DMS153 treated with DMSO at 0.1 percent for 48 hours (cell line): ENCODE measurements at regions not wholly inside any gene's neighbourhood (a gene's known extent, or its start where the extent isn't known, plus 50 kb on each side); places are given as distances from the start of the nearest gene placed in this dataset.
"Not testable (repeated sequence)": the region's sequence is repeated elsewhere in the genome, so short reads cannot be mapped to it uniquely, and the experiment has no call there.

Experiments
- DNase-seq: peaks from one replicate; lab custom pipeline; 2025; ENCODE audit not compliant: unreplicated experiment; lab: John Stamatoyannopoulos, UW

- DNase-seq = no peak
Observed at GRCh38 chr2:14967729-14968128, 335.2 kb downstream of the LRATD1 start.

GRCh38 chr2:14975381-14975780 is 342.9 kb downstream of the LRATD1 start:
- no peak for DNase-seq

GRCh38 chr2:14977021-14977420 is 344.5 kb downstream of the LRATD1 start:
- DNase-seq = no peak

- DNase-seq = no peak
Observed at GRCh38 chr2:14978845-14979244, 346.3 kb downstream of the LRATD1 start.

- no peak for DNase-seq
Observed at GRCh38 chr2:14982790-14983189, 350.3 kb downstream of the LRATD1 start.

- DNase-seq = no peak
Observed at GRCh38 chr2:14988600-14988999, 356.1 kb downstream of the LRATD1 start.

- no peak for DNase-seq
Observed at GRCh38 chr2:14991723-14992122, 359.2 kb downstream of the LRATD1 start.

- DNase-seq = no peak
Observed at GRCh38 chr2:14994721-14995120, 362.2 kb downstream of the LRATD1 start.

- DNase-seq = no peak
Observed at GRCh38 chr2:14996351-14997014, 364.0 kb downstream of the LRATD1 start.

- DNase-seq = no peak
Observed at GRCh38 chr2:14998546-14998945, 366.0 kb downstream of the LRATD1 start.

- no peak for DNase-seq
Observed at GRCh38 chr2:14999114-14999661, 366.7 kb downstream of the LRATD1 start.

GRCh38 chr2:15002519-15002918 is 370.0 kb downstream of the LRATD1 start:
- DNase-seq = not testable (repeated sequence)

- no peak for DNase-seq
Observed at GRCh38 chr2:15006667-15007066, 374.1 kb downstream of the LRATD1 start.

GRCh38 chr2:15009681-15010080 is 377.2 kb downstream of the LRATD1 start:
- no peak for DNase-seq

GRCh38 chr2:15010346-15010745 is 377.8 kb downstream of the LRATD1 start:
- DNase-seq = no peak

GRCh38 chr2:15018814-15019213 is 386.3 kb downstream of the LRATD1 start:
- DNase-seq = no peak

- DNase-seq = no peak
Observed at GRCh38 chr2:15023221-15023620, 390.7 kb downstream of the LRATD1 start.

- no peak for DNase-seq
Observed at GRCh38 chr2:15028406-15028805, 395.9 kb downstream of the LRATD1 start.

- no peak for DNase-seq
Observed at GRCh38 chr2:15031745-15032240, 399.3 kb downstream of the LRATD1 start.

- DNase-seq = no peak
Observed at GRCh38 chr2:15034246-15034645, 401.7 kb downstream of the LRATD1 start.

GRCh38 chr2:15034860-15035259 is 402.3 kb downstream of the LRATD1 start:
- DNase-seq = no peak

GRCh38 chr2:15038366-15039364 is 406.1 kb downstream of the LRATD1 start:
- DNase-seq = no peak
